ENCODE measurements at regions not wholly inside any gene's neighbourhood (a gene's known extent, or its start where the extent isn't known, plus 50 kb on each side); places are given as distances from the start of the nearest gene placed in this dataset.
"Not testable (repeated sequence)": the region's sequence is repeated elsewhere in the genome, so short reads cannot be mapped to it uniquely, and the experiment has no call there.

GRCh38 chr4:186775902-186776301, 52.2 kb upstream of the FAT1 start:
- intact Hi-C loops (cut with DNase I), result no loop called here
- no peak for DNase-seq (ENCODE audit: low spot score)

- no peak for DNase-seq (ENCODE audit: low spot score)
- intact Hi-C loops (cut with DNase I), result no loop called here
These were observed 54.5 kb upstream of the FAT1 start for GRCh38 chr4:186778134-186778533.

- intact Hi-C loops (cut with DNase I), result no loop called here
- DNase-seq (ENCODE audit: low spot score), result no peak
These were observed 56.8 kb upstream of the FAT1 start for GRCh38 chr4:186780291-186781031.

- DNase-seq (ENCODE audit: low spot score), result no peak
- intact Hi-C loops (cut with DNase I), result no loop called here
These were observed 57.6 kb upstream of the FAT1 start for GRCh38 chr4:186781032-186781917.

- intact Hi-C loops (cut with DNase I), result no loop called here
- no peak for DNase-seq (ENCODE audit: low spot score)
These were observed 58.6 kb upstream of the FAT1 start for GRCh38 chr4:186782302-186782701.

GRCh38 chr4:186787536-186787935, 63.9 kb upstream of the FAT1 start:
- DNase-seq (ENCODE audit: low spot score), result no peak
- intact Hi-C loops (cut with DNase I), result no loop called here

GRCh38 chr4:186789651-186790050, 66.0 kb upstream of the FAT1 start:
- DNase-seq (ENCODE audit: low spot score), result no peak
- intact Hi-C loops (cut with DNase I), result no loop called here

- DNase-seq (ENCODE audit: low spot score), result no peak
- intact Hi-C loops (cut with DNase I), result no loop called here
These were observed 67.0 kb upstream of the FAT1 start for GRCh38 chr4:186790630-186791029.

GRCh38 chr4:186792728-186793366, 69.2 kb upstream of the FAT1 start:
- intact Hi-C loops (cut with DNase I), result no loop called here
- DNase-seq (ENCODE audit: low spot score), result no peak

GRCh38 chr4:186798951-186799659, 75.4 kb upstream of the FAT1 start:
- no peak for DNase-seq (ENCODE audit: low spot score)
- intact Hi-C loops (cut with DNase I), result no loop called here

- DNase-seq (ENCODE audit: low spot score), result no peak
- intact Hi-C loops (cut with DNase I), result no loop called here
These were observed 81.6 kb upstream of the FAT1 start for GRCh38 chr4:186805020-186805820.

GRCh38 chr4:186805917-186806316, 82.3 kb upstream of the FAT1 start:
- intact Hi-C loops (cut with DNase I); DNase-seq (ENCODE audit: low spot score): not testable (repeated sequence)

GRCh38 chr4:186806679-186807421, 83.2 kb upstream of the FAT1 start:
- DNase-seq (ENCODE audit: low spot score), result no peak
- intact Hi-C loops (cut with DNase I), result no loop called here

- intact Hi-C loops (cut with DNase I), result no loop called here
- no peak for DNase-seq (ENCODE audit: low spot score)
These were observed 84.4 kb upstream of the FAT1 start for GRCh38 chr4:186807808-186808629.

- no peak for DNase-seq (ENCODE audit: low spot score)
- intact Hi-C loops (cut with DNase I), result no loop called here
These were observed 85.0 kb upstream of the FAT1 start for GRCh38 chr4:186808630-186809018.

GRCh38 chr4:186809070-186809469, 85.4 kb upstream of the FAT1 start:
- DNase-seq (ENCODE audit: low spot score), result no peak
- intact Hi-C loops (cut with DNase I), result no loop called here

GRCh38 chr4:186810613-186811150, 87.0 kb upstream of the FAT1 start:
- no peak for DNase-seq (ENCODE audit: low spot score)
- intact Hi-C loops (cut with DNase I), result no loop called here
